Ovary (tissue), 3 donors: ENCODE measurements at regions not wholly inside any gene's neighbourhood (a gene's known extent, or its start where the extent isn't known, plus 50 kb on each side); places are given as distances from the start of the nearest gene placed in this dataset.

Source experiments
- CTCF ChIP-seq, 3 donors: fragments of 450-650 bp in 2 of 3; fragments of 200-600 bp in 1 of 3; IDR thresholded peaks; one replicate each; pipeline versions ENCODE4 v1.5.1 to v1.8.0; 2016 to 2022; ENCODE audit warnings: antibody characterized with exemption in 3 of 3, mild to moderate bottlenecking in 1 of 3
- EP300 ChIP-seq: sonication (generic); formaldehyde crosslinking; IDR thresholded peaks from one replicate; pipeline ENCODE4 v1.6.1; 2017; ENCODE audit warnings: antibody characterized with exemption
- POLR2A ChIP-seq: fragments of 450-650 bp; IDR thresholded peaks from one replicate; pipeline ENCODE4 v1.6.1; 2017; ENCODE audit warnings: antibody characterized with exemption, mild to moderate bottlenecking, moderate library complexity
- donor health status: DM: no; HTN: no; CAD: no.

- TF ChIP-seq CTCF (IDR thresholded peaks at IDR 0.05) (no peak), POLR2A (no peak), EP300 (no peak)
These were observed 214.2 kb downstream of the ICOS start for GRCh38 chr2:204150721-204151120.
